ENCODE measurements at regions not wholly inside any gene's neighbourhood (a gene's known extent, or its start where the extent isn't known, plus 50 kb on each side); places are given as distances from the start of the nearest gene placed in this dataset.

DNA sequence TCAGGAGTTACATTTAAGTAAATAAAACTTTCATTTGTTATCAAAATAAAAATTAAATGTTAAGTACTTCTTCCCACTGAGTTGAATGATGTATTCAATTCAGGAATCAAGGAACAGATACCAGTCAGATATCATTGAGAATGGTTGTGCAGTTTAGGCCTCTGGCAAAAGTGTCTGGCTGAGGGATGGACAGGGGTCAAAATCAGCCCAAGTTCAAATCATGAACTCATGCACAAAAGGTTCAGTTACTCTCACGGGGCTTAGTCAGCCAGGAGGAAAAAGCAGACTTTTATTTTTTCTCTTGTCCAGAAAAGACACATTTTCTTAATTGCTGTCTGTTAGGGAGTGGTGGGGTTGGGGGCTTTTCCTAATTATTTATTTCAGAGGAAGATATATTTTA is 166.3 kb downstream of the RASSF9 start:
- TF ChIP-seq, protein P1, sequence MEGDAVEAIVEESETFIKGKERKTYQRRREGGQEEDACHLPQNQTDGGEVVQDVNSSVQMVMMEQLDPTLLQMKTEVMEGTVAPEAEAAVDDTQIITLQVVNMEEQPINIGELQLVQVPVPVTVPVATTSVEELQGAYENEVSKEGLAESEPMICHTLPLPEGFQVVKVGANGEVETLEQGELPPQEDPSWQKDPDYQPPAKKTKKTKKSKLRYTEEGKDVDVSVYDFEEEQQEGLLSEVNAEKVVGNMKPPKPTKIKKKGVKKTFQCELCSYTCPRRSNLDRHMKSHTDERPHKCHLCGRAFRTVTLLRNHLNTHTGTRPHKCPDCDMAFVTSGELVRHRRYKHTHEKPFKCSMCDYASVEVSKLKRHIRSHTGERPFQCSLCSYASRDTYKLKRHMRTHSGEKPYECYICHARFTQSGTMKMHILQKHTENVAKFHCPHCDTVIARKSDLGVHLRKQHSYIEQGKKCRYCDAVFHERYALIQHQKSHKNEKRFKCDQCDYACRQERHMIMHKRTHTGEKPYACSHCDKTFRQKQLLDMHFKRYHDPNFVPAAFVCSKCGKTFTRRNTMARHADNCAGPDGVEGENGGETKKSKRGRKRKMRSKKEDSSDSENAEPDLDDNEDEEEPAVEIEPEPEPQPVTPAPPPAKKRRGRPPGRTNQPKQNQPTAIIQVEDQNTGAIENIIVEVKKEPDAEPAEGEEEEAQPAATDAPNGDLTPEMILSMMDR (conservative IDR thresholded peaks at IDR 0.05), result no peak
- TF ChIP-seq ZFX (IDR thresholded peaks at IDR 0.05), result no peak

Data from C4-2B (cell line).